ENCODE measurements at regions not wholly inside any gene's neighbourhood (a gene's known extent, or its start where the extent isn't known, plus 50 kb on each side); places are given as distances from the start of the nearest gene placed in this dataset.

DNA sequence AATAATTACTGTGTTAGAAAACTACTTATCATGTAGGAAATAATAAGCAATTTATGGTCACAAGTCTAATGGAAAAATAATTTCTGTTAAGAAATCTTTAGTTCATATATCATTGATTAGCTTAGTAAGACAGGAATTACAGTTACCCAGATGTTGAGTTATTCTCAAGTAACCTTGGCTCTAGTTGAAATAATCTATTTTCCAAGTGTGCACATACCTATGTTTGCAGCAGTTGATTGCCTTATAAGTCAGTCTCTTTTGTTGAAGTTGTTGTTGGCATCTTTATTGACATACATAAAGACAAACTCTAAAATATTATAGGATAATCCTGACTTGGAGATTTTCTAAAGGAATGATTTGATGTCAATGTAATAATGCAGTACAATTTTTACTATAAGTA lies 511.4 kb upstream of the KLF12 start:
- DNase-seq: no peak

DNA sequence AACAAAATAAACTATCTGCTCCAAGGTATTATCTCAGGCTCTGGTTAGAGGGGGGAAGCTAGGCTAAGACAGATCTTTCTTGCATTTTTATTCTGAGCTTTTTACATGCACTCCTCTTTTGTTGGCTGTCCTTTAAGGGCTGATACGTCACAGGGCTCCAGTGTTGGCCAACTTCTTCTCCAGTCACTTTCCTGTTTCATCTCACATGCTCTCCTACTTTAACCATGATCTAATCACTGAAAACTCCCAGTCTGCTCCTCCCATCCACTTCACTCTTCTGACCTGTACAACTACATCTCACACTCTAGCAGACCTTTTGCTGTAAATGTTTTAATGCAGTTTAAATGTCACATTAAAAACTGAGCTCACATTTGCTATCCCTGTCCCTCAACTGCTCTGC lies 510.0 kb upstream of the KLF12 start:
- DNase-seq: no peak

DNA sequence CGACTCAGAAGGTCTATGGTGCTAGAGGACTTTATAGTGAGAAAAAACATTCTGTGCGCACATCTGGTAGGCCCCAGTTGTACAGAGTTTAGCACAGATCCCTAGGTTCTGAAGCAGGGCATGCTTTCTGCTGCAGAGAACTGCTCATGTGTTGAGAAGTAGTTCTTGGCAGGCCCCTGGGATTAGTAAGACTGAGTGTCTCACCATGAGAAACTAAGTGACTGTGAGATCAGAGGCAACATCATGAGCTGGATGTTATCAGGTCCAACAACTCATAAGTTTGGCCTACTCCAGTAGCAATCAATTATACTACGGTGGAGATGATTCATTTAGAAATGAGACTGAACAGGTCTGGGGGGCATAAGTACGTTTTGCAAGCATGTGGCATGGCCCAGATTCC lies 507.4 kb upstream of the KLF12 start:
- no peak for DNase-seq

DNA sequence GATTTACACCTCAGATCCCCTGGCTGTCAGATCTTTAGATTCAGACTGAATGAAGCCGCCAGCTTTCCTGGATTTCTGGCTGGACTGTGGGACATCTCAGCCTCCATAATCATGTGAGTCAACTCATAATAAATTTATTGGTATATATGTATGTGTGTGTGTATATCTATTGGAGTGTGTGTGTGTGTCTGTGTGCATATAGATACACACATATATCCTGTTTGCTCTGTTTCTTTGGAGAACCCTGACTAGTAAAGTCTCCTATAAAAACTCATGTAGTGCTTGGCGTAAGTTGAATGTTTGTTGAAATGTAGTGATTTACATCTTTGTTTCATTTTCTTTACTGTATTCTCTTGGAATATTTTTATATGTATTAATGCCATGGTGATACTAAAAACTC lies 499.5 kb upstream of the KLF12 start:
- no peak for DNase-seq

DNA sequence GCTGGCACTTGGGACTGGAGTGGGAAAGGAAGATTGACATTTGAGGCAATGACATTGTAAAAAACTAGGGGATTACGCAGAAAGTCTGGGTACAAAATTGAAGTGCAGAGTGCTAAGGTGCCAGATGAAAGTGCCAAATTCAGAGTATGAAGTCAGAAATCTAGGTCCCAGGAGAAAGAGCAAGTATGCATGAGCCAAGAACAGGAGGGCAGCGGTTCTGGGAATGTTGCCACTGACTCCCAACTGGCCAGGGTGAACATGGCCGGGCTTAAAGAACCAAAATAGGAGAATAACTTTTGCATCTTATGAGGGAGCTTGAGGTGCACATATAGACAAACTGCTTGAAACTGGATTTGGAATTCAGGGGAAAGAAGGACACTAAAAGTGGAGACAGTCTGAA lies 495.8 kb upstream of the KLF12 start:
- DNase-seq: no peak

DNA sequence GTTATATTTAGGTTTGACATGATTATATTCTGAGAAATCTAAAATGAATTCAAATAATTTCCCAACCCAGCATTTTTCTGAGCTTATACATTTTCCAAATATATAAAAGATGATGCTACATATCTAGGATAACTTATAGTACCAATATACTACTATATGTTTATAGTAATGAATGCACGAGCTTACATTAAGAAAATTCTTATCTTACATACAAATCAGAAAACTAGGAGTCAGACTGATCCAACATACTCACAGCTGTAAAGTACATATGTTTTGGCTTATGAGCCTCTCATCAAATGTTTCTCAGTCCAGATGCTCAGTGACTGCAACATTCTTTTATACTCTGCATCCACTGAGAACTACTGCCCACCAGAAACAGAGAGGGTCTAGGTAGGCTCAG lies 491.3 kb upstream of the KLF12 start:
- no peak for DNase-seq

DNA sequence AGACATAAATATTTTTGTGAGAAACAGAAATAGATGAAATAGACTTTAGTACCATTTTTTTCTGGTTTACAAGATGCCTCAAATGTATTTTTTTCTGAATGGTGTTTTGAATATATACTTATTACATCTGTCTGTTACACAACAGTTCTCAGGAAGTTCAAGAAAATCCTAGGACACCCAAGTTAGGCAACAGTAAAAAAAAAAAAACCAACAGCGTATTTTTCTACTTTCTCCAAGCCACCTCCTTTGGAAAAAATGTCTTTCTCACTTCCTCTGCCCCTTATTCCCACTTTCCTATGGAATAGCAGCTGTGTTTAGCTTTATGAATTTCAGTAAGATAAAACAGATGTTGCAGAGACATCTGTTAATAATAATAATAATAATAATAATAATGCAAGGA lies 489.6 kb upstream of the KLF12 start:
- no peak for DNase-seq

DNA sequence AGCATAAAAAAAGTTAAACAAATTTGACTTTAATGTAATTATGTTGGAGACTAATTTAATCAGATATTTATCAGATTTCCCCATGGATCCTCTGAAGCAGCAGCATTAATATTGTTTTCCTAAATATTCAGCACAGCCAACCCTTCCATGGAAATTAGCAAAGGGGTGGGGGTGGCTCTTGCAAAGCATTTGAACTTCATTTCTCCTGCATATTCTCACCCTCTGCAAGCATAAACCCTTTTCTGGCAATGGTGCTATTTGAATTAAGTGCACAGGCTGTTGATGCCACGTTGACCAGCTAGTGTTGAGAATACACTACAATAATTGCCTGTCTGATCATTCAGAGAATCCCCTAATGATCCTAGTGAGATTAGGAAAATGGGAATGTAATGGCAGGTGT lies 488.1 kb upstream of the KLF12 start:
- no peak for DNase-seq

DNA sequence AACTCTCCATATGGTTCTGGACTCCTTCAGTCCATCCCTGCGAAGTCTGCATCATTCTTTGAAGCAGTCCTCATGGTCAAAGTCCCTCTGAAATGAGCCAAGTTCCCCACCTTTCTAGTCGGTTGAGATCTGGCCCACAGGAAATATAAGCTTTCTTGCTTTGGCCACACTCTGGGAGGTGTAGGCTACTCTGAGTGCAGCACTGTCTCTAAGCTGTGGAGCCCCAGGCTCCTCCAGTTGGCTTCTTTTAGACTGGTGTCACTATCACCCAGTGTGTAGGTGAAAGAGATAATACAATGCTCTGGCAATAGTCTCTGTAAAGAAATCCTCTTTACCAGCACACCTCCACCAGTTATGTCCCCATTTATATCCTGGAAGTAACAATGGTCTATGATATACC lies 486.5 kb upstream of the KLF12 start:
- DNase-seq: no peak

DNA sequence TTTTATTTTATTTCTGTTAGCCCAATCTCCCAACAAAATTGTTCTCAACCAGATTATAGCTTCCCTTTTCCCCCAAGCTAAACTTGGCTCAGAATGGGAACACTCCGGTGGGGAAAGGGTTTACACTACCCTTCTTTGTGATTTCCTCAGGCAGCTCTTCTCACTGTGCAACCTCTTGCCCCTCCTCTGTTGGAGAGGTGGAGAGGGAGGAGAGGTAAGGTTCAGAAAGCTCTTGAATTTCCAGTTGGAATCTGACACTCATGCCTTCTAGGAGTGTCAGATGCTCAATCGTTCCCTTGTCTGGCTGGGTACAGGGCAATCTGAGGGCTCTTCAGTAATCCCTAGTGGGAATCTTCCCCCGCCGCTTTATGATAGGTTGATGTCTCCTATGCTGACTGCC lies 486.1 kb upstream of the KLF12 start:
- no peak for DNase-seq

DNA sequence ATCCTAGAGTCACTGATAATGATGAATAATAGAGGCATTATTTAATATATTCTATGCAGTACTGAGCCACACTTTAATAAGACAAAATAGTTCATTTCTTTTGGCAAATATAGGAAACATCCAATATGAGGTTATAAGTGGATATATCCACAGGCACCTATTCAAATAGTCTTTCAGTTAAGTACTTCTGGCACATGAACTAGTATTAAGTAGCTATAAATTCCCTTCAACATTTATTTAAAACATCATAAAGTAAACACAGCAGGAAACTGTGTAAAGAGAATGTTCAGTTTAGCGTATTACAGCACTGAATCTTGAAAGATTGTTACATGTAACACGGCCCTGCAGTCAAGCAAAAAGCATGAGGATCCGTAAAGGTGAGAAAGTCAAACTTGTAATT lies 463.3 kb upstream of the KLF12 start:
- DNase-seq: no peak

DNA sequence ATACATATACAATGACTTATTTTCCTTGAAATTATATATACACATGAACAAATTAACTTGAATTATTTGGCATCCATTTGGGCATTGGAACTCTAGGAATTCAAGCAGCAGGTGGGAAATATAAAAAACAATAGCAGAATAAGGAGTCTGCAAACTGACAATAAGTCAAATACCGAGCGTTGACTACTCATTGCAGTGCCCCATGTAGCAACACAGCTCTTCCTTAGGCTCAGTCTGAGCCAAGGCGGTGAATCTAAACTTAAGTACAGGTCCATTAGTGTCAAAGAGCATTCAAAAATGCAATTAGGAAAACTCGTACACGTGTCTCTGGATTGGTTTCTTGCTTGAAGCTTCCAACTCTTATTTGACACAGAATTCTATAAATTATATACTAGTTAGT lies 462.5 kb upstream of the KLF12 start:
- DNase-seq: no peak

DNA sequence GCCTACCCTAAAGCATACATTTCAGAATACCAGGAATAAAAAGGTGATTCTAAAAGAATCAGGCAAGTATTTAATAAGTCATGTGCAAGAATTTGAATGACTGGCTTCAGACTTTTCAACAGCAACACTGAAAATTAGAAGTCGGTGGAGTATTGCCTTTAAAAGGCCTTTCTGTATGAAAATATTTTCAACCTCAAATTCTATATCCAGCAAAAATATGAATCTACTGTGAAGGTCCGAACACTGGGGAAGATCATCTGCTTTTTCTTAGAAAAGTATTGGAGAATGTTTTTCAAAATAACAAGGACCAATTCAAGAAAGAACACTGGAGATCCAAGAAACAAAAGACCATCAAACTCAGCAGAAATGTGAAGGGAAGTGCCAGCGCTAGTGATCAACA lies 459.5 kb upstream of the KLF12 start:
- DNase-seq: no peak

DNA sequence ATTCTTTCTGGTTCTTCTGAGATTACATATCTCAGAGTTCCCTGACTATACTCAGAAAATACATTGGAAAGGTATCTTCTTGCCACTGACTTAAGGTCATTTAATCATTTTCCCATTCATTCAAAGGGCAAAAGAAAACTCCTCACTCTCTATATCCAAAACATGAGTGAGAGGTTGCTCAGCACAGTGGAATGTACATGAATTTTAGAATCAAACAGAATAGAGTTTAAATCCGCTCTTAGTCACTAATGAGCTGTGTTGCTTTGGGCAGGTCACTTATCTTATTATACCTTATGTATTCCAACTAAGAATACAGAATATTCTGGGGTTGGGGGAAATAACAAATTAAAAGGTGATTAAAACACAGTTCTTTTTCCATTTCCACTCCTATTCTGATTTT lies 452.6 kb upstream of the KLF12 start:
- DNase-seq: no peak

DNA sequence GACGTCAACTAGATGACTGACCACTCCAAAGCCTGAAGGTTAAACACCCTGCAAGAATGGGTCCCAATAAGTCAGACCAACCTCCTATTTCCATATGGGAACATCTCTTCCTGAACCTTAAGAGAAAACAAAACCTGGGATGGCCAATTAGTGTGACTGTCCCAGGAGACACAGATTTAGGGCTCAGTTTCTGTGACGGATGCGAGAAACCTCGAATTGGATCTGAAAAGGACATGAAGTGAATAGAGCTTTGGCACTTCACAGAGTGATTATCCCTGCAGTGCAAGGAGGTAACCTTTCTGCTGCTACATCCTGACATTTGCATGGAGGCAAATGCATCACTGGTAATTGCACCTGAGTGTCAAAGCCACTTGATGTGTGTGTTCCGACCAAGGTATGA lies 442.2 kb upstream of the KLF12 start:
- no peak for DNase-seq

DNA sequence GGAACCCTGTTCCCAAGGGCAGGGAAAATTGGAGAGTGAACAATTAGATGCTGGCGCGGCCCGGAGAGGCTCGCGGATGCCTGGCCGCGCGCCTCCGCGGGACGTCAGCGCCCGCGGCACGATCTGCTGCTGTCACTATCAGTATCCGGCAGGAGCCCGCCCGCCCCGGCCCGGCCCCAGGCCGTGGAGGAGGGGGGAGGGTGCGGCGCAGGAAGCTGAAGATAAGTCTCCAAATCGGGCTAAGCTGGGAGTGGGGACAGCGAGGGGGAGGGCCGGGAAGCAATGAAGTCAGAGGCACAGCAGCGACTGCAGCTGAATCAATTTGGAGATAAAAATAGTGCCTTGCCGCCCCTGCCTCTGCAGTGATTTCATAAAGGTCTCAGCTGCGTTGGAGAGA lies 441.5 kb upstream of the KLF12 start:
- DNase-seq: peak; percentile 7

DNA sequence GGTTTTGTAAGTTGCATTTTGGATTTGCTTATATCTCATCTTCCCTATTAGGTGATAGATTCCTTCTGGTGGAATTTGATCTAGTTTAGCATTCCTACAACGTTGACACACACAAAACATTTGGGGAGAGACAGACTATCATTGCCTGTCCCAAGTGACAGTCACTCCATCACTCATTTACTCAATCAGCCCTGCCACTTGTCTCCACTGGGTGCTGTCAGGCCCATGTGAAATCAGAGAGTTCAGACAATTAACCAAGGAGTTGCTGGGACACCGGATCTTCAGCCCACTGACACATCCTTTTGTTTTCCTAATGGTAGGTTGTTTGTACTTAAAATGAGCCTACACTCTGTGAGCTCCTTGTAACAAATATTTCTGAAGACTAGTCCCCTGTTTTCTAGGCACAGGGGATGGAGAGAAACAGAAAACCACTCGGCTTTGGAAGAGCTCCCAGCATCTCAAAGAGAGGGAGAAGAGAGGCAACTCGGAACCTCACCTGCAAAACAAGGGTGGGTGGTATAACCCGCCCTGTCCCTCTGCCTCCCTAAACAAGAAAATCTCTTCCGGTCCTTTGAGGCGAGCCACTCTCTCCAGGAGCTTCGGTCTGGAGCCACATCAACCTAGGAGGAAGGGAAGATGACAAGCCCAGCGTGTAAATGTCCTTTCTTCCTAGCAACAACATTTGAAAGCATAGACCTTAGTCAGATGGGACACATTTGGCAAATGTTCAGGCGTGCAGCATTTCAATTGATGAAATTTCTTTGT lies 440.9 kb upstream of the KLF12 start:
- no peak for DNase-seq

DNA sequence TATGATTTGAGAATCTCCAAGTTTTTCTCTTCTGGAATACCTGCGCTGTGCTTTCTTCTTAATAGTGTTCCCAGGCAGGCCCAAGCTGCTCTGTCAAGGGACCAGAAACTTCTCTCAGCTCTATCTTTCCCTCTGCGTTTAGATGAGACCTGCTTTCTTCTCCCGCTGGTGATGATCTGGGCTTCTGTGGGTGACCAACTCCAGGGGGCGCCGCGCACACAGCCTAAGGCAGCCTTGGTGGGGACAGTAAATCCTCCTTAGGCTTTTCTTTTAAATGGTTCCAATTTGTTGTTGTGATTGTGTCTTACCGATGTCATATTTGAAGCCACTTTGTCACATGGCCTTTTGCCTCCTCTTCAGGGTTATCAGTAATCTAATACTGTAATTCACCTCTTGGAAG lies 439.4 kb upstream of the KLF12 start:
- no peak for DNase-seq

DNA sequence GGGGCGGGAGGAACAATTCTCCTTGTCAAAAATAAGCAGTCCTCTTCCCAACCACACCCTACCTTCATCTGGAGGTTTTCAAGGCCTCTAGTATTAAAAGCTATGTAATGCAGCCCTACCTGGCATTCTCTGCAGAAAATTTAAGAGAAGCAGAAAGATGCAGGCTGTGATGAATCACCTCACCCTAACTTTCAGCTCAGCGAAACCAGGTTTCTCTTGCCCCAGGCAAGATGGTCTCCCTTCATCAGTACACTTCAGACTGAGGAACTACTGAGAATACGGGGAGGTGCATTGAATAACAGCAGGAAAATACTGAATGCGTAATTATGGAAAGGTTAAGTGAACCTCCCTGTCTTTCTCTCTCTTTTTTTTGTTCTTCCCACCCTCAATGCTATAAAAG lies 437.6 kb upstream of the KLF12 start:
- DNase-seq: no peak

DNA sequence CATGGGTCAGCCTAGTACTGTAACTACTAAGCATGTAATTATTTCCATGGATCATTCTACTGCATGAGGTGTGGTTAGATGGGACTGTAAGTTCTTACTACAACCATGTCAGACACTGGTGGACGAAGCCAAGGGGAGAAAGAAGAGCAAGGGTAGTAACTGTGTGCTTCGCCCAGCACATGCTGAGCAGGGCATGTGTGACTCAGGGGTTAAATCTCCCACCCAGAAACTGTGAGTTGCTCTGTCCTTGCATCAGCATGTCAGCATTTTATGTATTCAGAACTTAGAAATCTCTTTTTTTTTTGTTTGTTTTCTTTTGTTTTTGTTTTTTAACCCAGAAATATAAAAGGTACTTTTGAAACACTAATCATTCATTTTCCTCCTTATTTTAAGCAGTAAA lies 436.6 kb upstream of the KLF12 start:
- DNase-seq: no peak

DNA sequence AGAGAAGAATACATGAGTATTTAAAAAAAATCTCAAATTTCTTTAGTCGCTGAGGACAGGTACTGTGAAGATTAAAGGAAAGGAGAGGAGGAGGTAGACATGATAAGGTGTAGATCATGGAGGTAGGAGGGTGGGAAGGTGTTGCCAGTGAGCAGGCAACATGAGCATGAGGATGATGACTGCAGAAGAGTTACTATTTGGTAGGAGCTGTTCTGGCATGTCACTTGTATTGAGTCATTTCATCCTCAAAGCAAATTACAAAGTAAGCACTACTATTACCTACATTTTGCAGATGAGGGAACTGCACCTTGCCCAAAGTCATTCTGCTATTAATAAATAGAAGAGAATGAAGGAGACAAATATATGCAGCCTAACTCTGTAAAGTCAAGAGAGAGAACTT lies 435.8 kb upstream of the KLF12 start:
- no peak for DNase-seq

DNA sequence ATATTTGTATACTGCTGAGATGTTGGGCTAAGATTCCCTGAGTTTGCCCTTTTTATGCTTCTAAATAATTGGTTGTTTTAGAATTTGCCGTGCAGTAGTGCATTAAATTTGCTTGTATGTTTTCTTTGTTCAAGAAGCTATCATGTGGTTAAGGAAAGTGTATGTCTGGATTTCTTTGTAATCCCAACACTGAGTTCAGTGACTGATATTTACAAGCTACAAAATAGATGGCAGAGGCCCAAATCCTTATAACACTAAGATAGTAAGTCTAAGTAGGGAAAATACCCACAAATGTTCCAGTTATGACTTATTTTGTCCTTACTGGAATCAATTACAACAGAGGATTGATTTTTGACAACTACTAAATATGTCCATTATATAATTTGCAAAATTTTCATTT lies 435.0 kb upstream of the KLF12 start:
- no peak for DNase-seq

DNA sequence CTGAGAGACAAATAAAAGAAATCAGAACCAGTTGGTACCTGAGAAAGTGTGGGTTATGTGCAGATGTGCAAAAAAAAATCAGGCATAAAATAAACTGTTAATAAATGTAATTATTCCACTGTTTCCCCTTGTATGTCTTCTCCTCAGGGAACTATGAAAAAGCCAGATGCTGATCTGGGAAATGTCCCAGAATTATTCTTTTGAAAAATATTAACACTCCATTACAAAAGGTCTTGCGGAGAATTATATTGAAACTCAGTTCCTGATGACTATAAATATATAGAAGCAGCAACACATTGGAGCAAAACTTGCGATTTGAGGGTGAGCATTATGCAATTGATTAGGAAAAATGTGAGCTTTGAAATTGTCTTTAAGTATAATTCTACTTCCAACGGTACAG lies 433.3 kb upstream of the KLF12 start:
- DNase-seq: no peak

DNA sequence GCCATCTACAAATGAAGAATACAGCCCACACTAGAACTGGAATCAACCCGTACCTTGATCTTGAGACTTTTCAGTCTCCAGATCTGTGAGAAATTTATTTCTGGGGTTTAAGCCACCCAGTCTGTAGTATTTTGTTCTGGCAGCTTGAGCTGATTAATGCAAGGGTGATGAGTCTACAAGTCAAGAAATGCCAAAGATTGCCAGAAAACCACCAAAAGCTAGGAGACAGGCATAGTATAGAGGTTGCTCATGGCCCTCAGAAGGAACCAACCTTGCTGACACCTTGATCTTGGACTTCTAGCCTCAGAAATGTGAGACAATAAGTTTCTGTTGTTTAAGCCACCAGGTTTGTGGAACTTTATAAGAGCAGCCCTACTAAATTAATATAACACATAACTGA lies 428.2 kb upstream of the KLF12 start:
- no peak for DNase-seq

DNA sequence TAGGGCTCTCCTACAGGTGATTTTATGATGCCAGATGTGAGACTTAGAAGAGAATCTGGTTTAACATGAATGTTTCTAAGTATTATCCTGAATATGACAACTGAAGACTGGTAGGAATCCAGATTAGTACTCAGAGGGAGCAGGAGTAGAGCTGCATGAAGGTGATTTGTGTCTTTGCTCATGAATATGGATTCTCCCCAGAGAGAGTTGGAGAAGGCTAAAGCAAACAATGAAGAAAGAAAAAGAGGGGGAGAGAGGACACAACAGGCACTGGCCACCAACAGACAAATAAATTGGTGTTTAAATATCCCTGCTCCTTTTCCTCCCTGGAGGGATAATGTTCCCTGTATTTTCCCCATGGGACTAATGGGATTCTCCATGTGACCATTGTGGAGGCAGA lies 427.0 kb upstream of the KLF12 start:
- no peak for DNase-seq

DNA sequence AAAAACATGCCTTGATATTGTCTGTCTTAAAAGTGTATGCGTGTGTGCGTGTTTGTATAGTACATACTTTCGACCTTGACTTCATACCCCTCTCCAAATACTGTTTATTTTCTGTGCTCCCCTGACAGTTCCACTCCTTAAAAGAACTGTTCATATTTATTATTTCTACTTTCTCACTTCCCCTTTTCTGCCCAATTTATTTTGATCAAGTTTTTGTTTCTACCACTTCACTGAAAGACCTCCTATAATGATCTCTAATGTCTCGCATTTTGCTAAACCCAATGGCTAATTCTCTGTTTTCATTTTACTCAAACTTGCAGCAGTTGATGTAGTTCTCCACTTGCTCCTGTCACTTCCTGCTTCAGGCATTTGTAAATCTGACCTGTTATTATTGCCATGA lies 426.1 kb upstream of the KLF12 start:
- no peak for DNase-seq
